ENCODE measurements at regions not wholly inside any gene's neighbourhood (a gene's known extent, or its start where the extent isn't known, plus 50 kb on each side); places are given as distances from the start of the nearest gene placed in this dataset.

- no TSS peak for BruUV-seq (replicated peaks)
- intact Hi-C loops (cut with micrococcal nuclease) = loop anchor here (1.0 to 10.0 kb wide), 8 partner anchors 71 to 786 kb away; no protein-coding TSS in a partner anchor
- peaks cover 15% of the 10 kb centered on the region for H3K4me1 Mint-ChIP-seq (ENCODE audit: insufficient read depth, unreplicated experiment)
- H3K9me3 Mint-ChIP-seq (ENCODE audit: unreplicated experiment) = no peaks in the 10 kb centered on the region
- CTCF ChIA-PET = interaction anchor here (0.6 to 3.6 kb wide), 19 partner anchors 8 to 1800 kb away, joined by 3 to 22 read pairs (median 3); no protein-coding TSS in a partner anchor
- peak; percentile 55 for TF ChIP-seq CTCF (IDR thresholded peaks at IDR 0.05; ENCODE audit: unreplicated experiment)
- peak; percentile 91 for DNase-seq (ENCODE audit: unreplicated experiment)
- H3K4me3 Mint-ChIP-seq (ENCODE audit: unreplicated experiment) = no peak overlapping the region
- no peaks in the 10 kb centered on the region for H3K36me3 Mint-ChIP-seq (ENCODE audit: insufficient read depth, unreplicated experiment)
- POLR2A ChIA-PET = interaction anchor here (1.0 kb wide), 1 partner anchor 8 kb away, joined by 3 read pairs; no protein-coding TSS in a partner anchor
- peak overlapping the region; percentile 76 for H3K27ac Mint-ChIP-seq (ENCODE audit: low read depth, unreplicated experiment)
- H3K27me3 Mint-ChIP-seq (ENCODE audit: insufficient read depth, unreplicated experiment) = no peaks in the 10 kb centered on the region
Observed at GRCh38 chr2:53202063-53202462, 565.5 kb upstream of the CHAC2 start.

GRCh38 chr2:53200072-53200471 lies 567.5 kb upstream of the CHAC2 start:
- TF ChIP-seq CTCF (IDR thresholded peaks at IDR 0.05; ENCODE audit: unreplicated experiment) = no peak
- intact Hi-C loops (cut with micrococcal nuclease) = loop anchor here (5.0 to 10.0 kb wide), 3 partner anchors 245 to 542 kb away; no protein-coding TSS in a partner anchor
- Mint-ChIP-seq H3K4me1 (ENCODE audit: insufficient read depth, unreplicated experiment) (peaks cover 15% of the 10 kb centered on the region), H3K27me3 (ENCODE audit: insufficient read depth, unreplicated experiment) (no peaks in the 10 kb centered on the region), H3K36me3 (ENCODE audit: insufficient read depth, unreplicated experiment) (no peaks in the 10 kb centered on the region), H3K9me3 (ENCODE audit: unreplicated experiment) (no peaks in the 10 kb centered on the region), H3K27ac (ENCODE audit: low read depth, unreplicated experiment) (no peak overlapping the region), H3K4me3 (ENCODE audit: unreplicated experiment) (no peak overlapping the region)
- POLR2A ChIA-PET = interaction anchor here (0.6 kb wide), 1 partner anchor 764 kb away, joined by 3 read pairs; no protein-coding TSS in a partner anchor
- no peak for DNase-seq (ENCODE audit: unreplicated experiment)
- CTCF ChIA-PET = interaction anchor here (0.8 to 3.6 kb wide), 3 partner anchors 9 to 397 kb away, joined by 3 to 22 read pairs (median 13); no protein-coding TSS in a partner anchor
- no TSS peak for BruUV-seq (replicated peaks)

GRCh38 chr2:53188851-53189510 lies 578.6 kb upstream of the CHAC2 start:
- no peak for DNase-seq (ENCODE audit: unreplicated experiment)
- intact Hi-C loops (cut with micrococcal nuclease) = no loop called here
- no peaks in the 10 kb centered on the region for H3K9me3 Mint-ChIP-seq (ENCODE audit: unreplicated experiment)
- no TSS peak for BruUV-seq (replicated peaks)
- H3K36me3 Mint-ChIP-seq (ENCODE audit: insufficient read depth, unreplicated experiment) = no peaks in the 10 kb centered on the region
- H3K4me1 Mint-ChIP-seq (ENCODE audit: insufficient read depth, unreplicated experiment) = no peaks in the 10 kb centered on the region
- POLR2A ChIA-PET = no interaction called here
- H3K4me3 Mint-ChIP-seq (ENCODE audit: unreplicated experiment) = no peak overlapping the region
- no peak overlapping the region for H3K27ac Mint-ChIP-seq (ENCODE audit: low read depth, unreplicated experiment)
- TF ChIP-seq CTCF (IDR thresholded peaks at IDR 0.05; ENCODE audit: unreplicated experiment) = no peak
- CTCF ChIA-PET = interaction anchor here (1.0 to 3.3 kb wide), 2 partner anchors 12 to 44 kb away, joined by 3 to 13 read pairs; no protein-coding TSS in a partner anchor
- no peaks in the 10 kb centered on the region for H3K27me3 Mint-ChIP-seq (ENCODE audit: insufficient read depth, unreplicated experiment)

- H3K4me1 Mint-ChIP-seq (ENCODE audit: insufficient read depth, unreplicated experiment) = no peaks in the 10 kb centered on the region
- H3K4me3 Mint-ChIP-seq (ENCODE audit: unreplicated experiment) = no peak overlapping the region
- DNase-seq (ENCODE audit: unreplicated experiment) = no peak
- TF ChIP-seq CTCF (IDR thresholded peaks at IDR 0.05; ENCODE audit: unreplicated experiment) = no peak
- ChIA-PET POLR2A (no interaction called here), CTCF (no interaction called here)
- no peak overlapping the region for H3K27ac Mint-ChIP-seq (ENCODE audit: low read depth, unreplicated experiment)
- H3K36me3 Mint-ChIP-seq (ENCODE audit: insufficient read depth, unreplicated experiment) = no peaks in the 10 kb centered on the region
- no peaks in the 10 kb centered on the region for H3K27me3 Mint-ChIP-seq (ENCODE audit: insufficient read depth, unreplicated experiment)
- intact Hi-C loops (cut with micrococcal nuclease) = no loop called here
- no TSS peak for BruUV-seq (replicated peaks)
- no peaks in the 10 kb centered on the region for H3K9me3 Mint-ChIP-seq (ENCODE audit: unreplicated experiment)
Observed at GRCh38 chr2:53183581-53183980, 584.0 kb upstream of the CHAC2 start.
